LNCAP (cell line): ENCODE measurements at regions not wholly inside any gene's neighbourhood (a gene's known extent, or its start where the extent isn't known, plus 50 kb on each side); places are given as distances from the start of the nearest gene placed in this dataset.

Experiments
- CTCF ChIP-seq: fragments of 450-650 bp; IDR thresholded peaks from 2 replicates; pipeline ENCODE4 v1.5.1; 2017; ENCODE audit warnings: mild to moderate bottlenecking

GRCh38 chr10:4315551-4315950, 510.5 kb upstream of the AKR1E2 start:
- no peak for TF ChIP-seq CTCF

GRCh38 chr10:4313051-4313450, 513.0 kb upstream of the AKR1E2 start:
- no peak for TF ChIP-seq CTCF

DNA sequence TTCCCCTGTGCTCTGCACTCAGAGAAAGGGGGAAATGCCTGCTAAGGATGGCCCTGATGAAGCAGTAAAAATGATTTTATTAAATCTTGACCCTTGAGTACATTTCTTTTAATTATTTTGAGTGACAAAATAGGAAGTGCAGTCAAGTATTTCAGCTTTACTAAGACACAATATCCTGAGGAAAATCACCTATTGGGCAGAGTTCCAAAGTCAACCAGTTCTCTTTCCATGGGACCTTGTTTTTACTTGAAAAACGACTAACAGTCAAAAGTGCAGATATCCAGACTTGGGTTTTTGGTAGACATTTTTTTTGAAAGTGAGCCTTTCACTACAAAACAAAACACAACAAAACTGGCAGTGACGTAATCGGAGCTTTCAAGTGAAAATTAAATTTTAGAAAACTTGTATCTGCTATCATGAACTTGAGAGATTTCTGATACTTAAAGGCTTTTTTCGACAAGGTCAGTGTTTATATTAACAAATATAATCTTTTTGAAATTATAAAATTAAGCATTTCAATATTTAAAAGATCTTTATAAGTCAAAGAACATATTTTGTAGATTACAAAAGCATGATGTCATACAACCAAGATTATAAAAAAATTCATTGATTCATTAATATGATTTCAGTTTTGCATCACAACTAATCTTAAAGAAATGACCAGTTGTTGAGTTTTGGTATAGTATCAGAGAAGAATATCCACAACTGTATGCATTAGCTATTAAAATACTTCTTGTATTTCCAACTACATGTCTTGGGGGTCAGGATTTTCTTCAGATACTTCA, 513.8 kb upstream of the AKR1E2 start:
- no peak for TF ChIP-seq CTCF

DNA sequence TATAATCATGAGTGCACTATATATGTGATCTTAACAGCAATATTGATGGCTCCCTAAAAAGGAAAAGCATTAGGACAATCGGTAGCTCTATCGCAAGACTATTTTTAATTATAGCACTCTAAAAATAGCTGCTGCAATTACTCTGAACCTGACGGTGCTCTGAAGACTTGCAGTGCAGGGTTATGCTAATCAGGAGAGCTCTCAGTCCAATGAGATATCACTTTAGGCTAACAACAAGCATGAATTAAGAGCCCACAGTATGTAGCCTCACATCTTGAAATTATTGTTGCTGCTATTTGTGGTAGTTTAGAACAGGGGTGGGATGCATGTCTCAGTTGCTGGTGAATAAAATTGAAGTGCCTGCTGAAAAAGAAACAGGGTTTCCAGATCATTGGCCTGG, 515.8 kb upstream of the AKR1E2 start:
- TF ChIP-seq CTCF = no peak

GRCh38 chr10:4307910-4308309, 518.1 kb upstream of the AKR1E2 start:
- no peak for TF ChIP-seq CTCF

- no peak for TF ChIP-seq CTCF
Observed at GRCh38 chr10:4306871-4307270, 519.1 kb upstream of the AKR1E2 start.

DNA sequence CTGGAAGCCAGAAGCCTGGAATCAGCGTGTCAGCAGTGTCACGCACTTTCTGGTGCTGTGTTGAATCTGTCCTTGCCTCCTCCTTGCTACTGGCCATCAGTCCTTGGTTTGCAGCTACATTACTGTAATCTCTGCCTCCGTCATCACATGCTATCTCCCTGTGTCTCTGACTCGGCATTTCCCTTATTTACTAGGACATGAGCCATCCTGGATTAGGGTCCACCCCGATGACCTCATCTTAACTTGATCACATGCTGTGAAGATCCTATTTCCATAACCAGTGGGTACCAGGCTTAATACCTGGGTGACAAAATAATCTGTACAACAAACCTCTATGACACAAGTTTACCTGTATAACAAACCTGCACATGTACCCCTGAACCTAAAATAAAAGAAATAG, 518.0 kb upstream of the KLF6 start:
- no peak for TF ChIP-seq CTCF
